IMR-90 (cell line): ENCODE measurements at regions not wholly inside any gene's neighbourhood (a gene's known extent, or its start where the extent isn't known, plus 50 kb on each side); places are given as distances from the start of the nearest gene placed in this dataset.

Source experiments
- BHLHE40 ChIP-seq: fragments of 150-350 bp; IDR thresholded peaks from 2 replicates; pipeline ENCODE4 v1.6.1; 2016; ENCODE audit warnings: mild to moderate bottlenecking, low read depth, low read length
- POLR2A ChIP-seq: IDR thresholded peaks from 2 replicates; pipeline ENCODE4 v1.6.1; 2012; ENCODE audit warnings: mild to moderate bottlenecking, low read depth, low read length

DNA sequence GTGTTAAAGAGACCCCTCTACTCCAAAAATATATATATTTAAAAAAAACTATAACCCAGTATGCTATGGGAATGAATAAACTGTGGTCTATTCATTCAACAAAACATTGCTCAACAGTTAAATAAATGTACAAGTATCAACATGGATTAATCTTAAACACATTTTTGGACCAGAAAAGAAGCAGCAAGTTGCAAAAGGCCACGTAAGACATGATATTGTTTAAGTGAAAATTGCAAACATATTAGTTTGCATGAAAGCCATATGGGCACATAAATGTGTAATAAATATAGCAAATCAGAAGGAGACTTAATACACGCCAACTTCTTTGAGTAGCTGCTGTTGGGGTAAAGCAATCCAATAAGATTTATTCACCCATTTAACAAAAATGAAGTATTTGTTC is 321.5 kb downstream of the FBXO15 start:
- TF ChIP-seq BHLHE40 = no peak
- TF ChIP-seq POLR2A = no peak
